Caco-2 (cell line): ENCODE measurements at regions not wholly inside any gene's neighbourhood (a gene's known extent, or its start where the extent isn't known, plus 50 kb on each side); places are given as distances from the start of the nearest gene placed in this dataset.

ENCODE experiments used
- BruUV-seq: library from RNA; stranded (reverse); fragments of 400-500 nt; replicated peaks from 2 replicates; lab custom pipeline; 2021; lab: Mats Ljungman, UMichigan
- CTCF ChIA-PET: fragments of 300-600 bp; sonication (Branson Sonifier 250); formaldehyde crosslinking; loops from one replicate; lab custom pipeline; 2022; ENCODE audit warnings: antibody characterized with exemption; lab: Charles Lee
- POLR2A ChIA-PET: fragments of 300-600 bp; sonication (Branson Sonifier 250); formaldehyde crosslinking; loops from one replicate; lab custom pipeline; 2022; ENCODE audit warnings: antibody characterized with exemption; lab: Charles Lee
- DNase-seq, 2 experiments: peaks; one replicate each; pipeline versions ENCODE4 v3.0.0 to v3.0.0-alpha.2; 2020 to 2022
- H3K27me3 ChIP-seq: replicated peaks from 2 replicates; pipeline ENCODE4 v1.6.0; 2011; ENCODE audit warnings: low read length; ENCODE audit not compliant: control insufficient read depth, insufficient read depth
- H3K36me3 ChIP-seq: 2 replicates; pipeline ENCODE4 v1.5.1; 2011; ENCODE audit warnings: low read length; ENCODE audit not compliant: control insufficient read depth, insufficient read depth
- H3K4me1 ChIP-seq: fragments of 250-450 bp; sonication (Bioruptor Pico); 2 replicates; pipeline ENCODE4 v1.5.1; 2020; ENCODE audit warnings: mild to moderate bottlenecking
- H3K4me3 ChIP-seq: 2 replicates; pipeline ENCODE4 v1.5.1; 2011; ENCODE audit warnings: low read depth, mild to moderate bottlenecking, control low read depth, low read length
- H3K9me3 ChIP-seq: fragments of 250-450 bp; sonication (Bioruptor Pico); 2 replicates; pipeline ENCODE4 v1.5.1; 2020; ENCODE audit warnings: mild to moderate bottlenecking, moderate library complexity
- H3K27ac Mint-ChIP-seq: one replicate; pipeline ENCODE4 v1.8.0; 2022; ENCODE audit warnings: mixed read lengths; ENCODE audit not compliant: unreplicated experiment
- H3K27me3 Mint-ChIP-seq: one replicate; pipeline ENCODE4 v1.8.0; 2022; ENCODE audit warnings: mixed read lengths; ENCODE audit not compliant: insufficient read depth, unreplicated experiment
- H3K36me3 Mint-ChIP-seq: one replicate; pipeline ENCODE4 v1.8.0; 2022; ENCODE audit warnings: mild to moderate bottlenecking, mixed read lengths; ENCODE audit not compliant: insufficient read depth, unreplicated experiment
- H3K4me1 Mint-ChIP-seq: one replicate; pipeline ENCODE4 v1.8.0; 2022; ENCODE audit warnings: low read depth, mixed read lengths; ENCODE audit not compliant: unreplicated experiment
- H3K4me3 Mint-ChIP-seq: one replicate; pipeline ENCODE4 v1.8.0; 2022; ENCODE audit warnings: mild to moderate bottlenecking, moderate library complexity, mixed read lengths; ENCODE audit not compliant: unreplicated experiment
- H3K9me3 Mint-ChIP-seq: one replicate; pipeline ENCODE4 v1.8.0; 2022; ENCODE audit warnings: mixed read lengths; ENCODE audit not compliant: unreplicated experiment
- CTCF ChIP-seq, 2 experiments: fragments of 200-600 bp in 1 of 2; IDR thresholded peaks; 1 replicate in 1 of 2; 2 replicates in 1 of 2; pipeline versions ENCODE4 v1.5.1 to v1.8.0; 2011 to 2022; ENCODE audit warnings: antibody characterized with exemption in 1 of 2, control low read depth in 1 of 2, inconsistent platforms in 1 of 2, low read depth in 1 of 2, low read length in 1 of 2, mild to moderate bottlenecking in 1 of 2, moderate library complexity in 1 of 2; ENCODE audit not compliant: insufficient read depth in 1 of 2, severe bottlenecking in 1 of 2, unreplicated experiment in 1 of 2
- intact Hi-C: fragments of 100-400 bp; cut with micrococcal nuclease; formaldehyde crosslinking; loops from one replicate; pipeline ENCODE4 v1.10.0; 2022; ENCODE audit not compliant: unreplicated experiment

GRCh38 chr12:87599459-87599858 lies 429.7 kb downstream of the C12orf50 start:
- H3K4me1 Mint-ChIP-seq, result no peaks in the 10 kb centered on the region
- Histone ChIP-seq H3K36me3 (no peaks in the 10 kb centered on the region), H3K9me3 (no peaks in the 10 kb centered on the region), H3K27me3 (no peaks in the 10 kb centered on the region), H3K4me3 (no peak overlapping the region), H3K4me1 (no peaks in the 10 kb centered on the region)
- CTCF ChIA-PET, result no interaction called here
- no peak overlapping the region for H3K27ac Mint-ChIP-seq
- intact Hi-C loops, result no loop called here
- no peaks in the 10 kb centered on the region for H3K27me3 Mint-ChIP-seq
- POLR2A ChIA-PET, result no interaction called here
- DNase-seq, result no peak
- H3K36me3 Mint-ChIP-seq, result no peaks in the 10 kb centered on the region
- no peaks in the 10 kb centered on the region for H3K9me3 Mint-ChIP-seq
- BruUV-seq, result no TSS peak
- TF ChIP-seq CTCF (IDR thresholded peaks at IDR 0.05; ENCODE audit: insufficient read depth in 1 of 2, low read depth in 1 of 2, low read length in 1 of 2, severe bottlenecking in 1 of 2, unreplicated experiment in 1 of 2), result no peak
- H3K4me3 Mint-ChIP-seq, result no peak overlapping the region

GRCh38 chr12:87597114-87597513 lies 432.1 kb downstream of the C12orf50 start:
- no peaks in the 10 kb centered on the region for H3K36me3 ChIP-seq
- intact Hi-C loops, result no loop called here
- H3K4me3 ChIP-seq, result no peak overlapping the region
- DNase-seq, result no peak
- H3K9me3 ChIP-seq, result no peaks in the 10 kb centered on the region
- H3K27ac Mint-ChIP-seq, result no peak overlapping the region
- no peaks in the 10 kb centered on the region for H3K36me3 Mint-ChIP-seq
- H3K4me1 Mint-ChIP-seq, result no peaks in the 10 kb centered on the region
- CTCF ChIA-PET, result no interaction called here
- no peaks in the 10 kb centered on the region for H3K4me1 ChIP-seq
- H3K27me3 Mint-ChIP-seq, result no peaks in the 10 kb centered on the region
- H3K4me3 Mint-ChIP-seq, result no peak overlapping the region
- no peaks in the 10 kb centered on the region for H3K9me3 Mint-ChIP-seq
- no peak for TF ChIP-seq CTCF (IDR thresholded peaks at IDR 0.05; ENCODE audit: insufficient read depth in 1 of 2, low read depth in 1 of 2, low read length in 1 of 2, severe bottlenecking in 1 of 2, unreplicated experiment in 1 of 2)
- POLR2A ChIA-PET, result no interaction called here
- BruUV-seq, result no TSS peak
- H3K27me3 ChIP-seq, result no peaks in the 10 kb centered on the region

- Histone ChIP-seq H3K4me3 (no peak overlapping the region), H3K9me3 (no peaks in the 10 kb centered on the region), H3K27me3 (no peaks in the 10 kb centered on the region), H3K4me1 (no peaks in the 10 kb centered on the region), H3K36me3 (no peaks in the 10 kb centered on the region)
- H3K4me1 Mint-ChIP-seq, result no peaks in the 10 kb centered on the region
- no TSS peak for BruUV-seq
- intact Hi-C loops, result no loop called here
- ChIA-PET CTCF (no interaction called here), POLR2A (no interaction called here)
- H3K9me3 Mint-ChIP-seq, result no peaks in the 10 kb centered on the region
- no peak for DNase-seq
- no peak overlapping the region for H3K4me3 Mint-ChIP-seq
- H3K36me3 Mint-ChIP-seq, result no peaks in the 10 kb centered on the region
- no peak for TF ChIP-seq CTCF (IDR thresholded peaks at IDR 0.05; ENCODE audit: insufficient read depth in 1 of 2, low read depth in 1 of 2, low read length in 1 of 2, severe bottlenecking in 1 of 2, unreplicated experiment in 1 of 2)
- H3K27me3 Mint-ChIP-seq, result no peaks in the 10 kb centered on the region
- H3K27ac Mint-ChIP-seq, result no peak overlapping the region
Observed at GRCh38 chr12:87596636-87597035, 432.6 kb downstream of the C12orf50 start.
